ENCODE measurements at regions not wholly inside any gene's neighbourhood (a gene's known extent, or its start where the extent isn't known, plus 50 kb on each side); places are given as distances from the start of the nearest gene placed in this dataset.

DNA sequence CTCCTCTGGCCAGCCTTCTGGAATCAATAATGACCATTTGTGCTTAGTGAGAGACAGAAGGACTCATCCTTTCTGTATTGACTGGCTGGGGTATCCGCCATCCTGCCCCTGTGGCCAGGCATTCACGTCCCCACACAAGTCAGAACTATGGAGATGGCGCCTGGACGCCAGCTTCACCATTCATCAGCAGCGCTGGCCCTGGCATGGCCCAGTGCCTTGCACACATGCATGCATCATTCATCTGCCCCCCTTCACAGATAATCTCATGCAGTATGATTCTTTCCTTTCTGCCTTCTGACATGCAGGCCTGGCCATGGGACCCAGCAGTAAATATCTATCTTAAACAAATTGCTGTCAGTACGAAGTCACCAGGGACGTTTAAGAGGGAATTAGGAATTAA is 114.8 kb upstream of the MKI67 start:
- H3K4me1 ChIP-seq (ENCODE audit: control insufficient read depth in 4 of 4, insufficient read depth in 4 of 4, low read length in 3 of 4), result no peaks in the 10 kb centered on the region
- H3K36me3 ChIP-seq (ENCODE audit: control insufficient read depth in 4 of 4, insufficient read depth in 3 of 4, low read depth in 1 of 4, low read length in 3 of 4), result no peaks in the 10 kb centered on the region
- no peak overlapping the region for H3K27ac ChIP-seq (ENCODE audit: low read depth in 1 of 2, low read length in 2 of 2)
- 90% methylated on average over 7 of the region's 7 CpGs for WGBS
- no peak overlapping the region for H3K9ac ChIP-seq (ENCODE audit: low read depth in 1 of 2, low read length in 2 of 2)
- no peak overlapping the region for H3K4me3 ChIP-seq (ENCODE audit: low read depth in 1 of 3, low read length in 3 of 3)
- H3K9me3 ChIP-seq (ENCODE audit: control insufficient read depth in 4 of 4, low read length in 3 of 4), result no peaks in the 10 kb centered on the region
- TF ChIP-seq REST (IDR thresholded peaks at IDR 0.05) (no peak), YY1 (IDR thresholded peaks at IDR 0.05) (no peak), HNF4A (conservative IDR thresholded peaks at IDR 0.05) (no peak), CTCF (IDR thresholded peaks at IDR 0.05; ENCODE audit: low read depth, low read length, missing input control) (no peak), RAD21 (IDR thresholded peaks at IDR 0.05) (no peak), ATF3 (IDR thresholded peaks at IDR 0.05) (no peak)
- no peak for DNase-seq (ENCODE audit: low spot score)
- H3K27me3 ChIP-seq (ENCODE audit: control insufficient read depth in 4 of 4, insufficient read depth in 4 of 4, low read length in 3 of 4), result peaks cover 0 to 2% (median 0%) of the 10 kb centered on the region in 4 donors

GRCh38 chr10:128242641-128243040 is 116.4 kb upstream of the MKI67 start:
- Histone ChIP-seq H3K4me3 (ENCODE audit: low read depth in 1 of 3, low read length in 3 of 3) (no peak overlapping the region), H3K36me3 (ENCODE audit: control insufficient read depth in 4 of 4, insufficient read depth in 3 of 4, low read depth in 1 of 4, low read length in 3 of 4) (no peaks in the 10 kb centered on the region), H3K27me3 (ENCODE audit: control insufficient read depth in 4 of 4, insufficient read depth in 4 of 4, low read length in 3 of 4) (no peaks in the 10 kb centered on the region), H3K9me3 (ENCODE audit: control insufficient read depth in 4 of 4, low read length in 3 of 4) (no peaks in the 10 kb centered on the region), H3K27ac (ENCODE audit: low read depth in 1 of 2, low read length in 2 of 2) (no peak overlapping the region), H3K9ac (ENCODE audit: low read depth in 1 of 2, low read length in 2 of 2) (no peak overlapping the region), H3K4me1 (ENCODE audit: control insufficient read depth in 4 of 4, insufficient read depth in 4 of 4, low read length in 3 of 4) (no peaks in the 10 kb centered on the region)
- 75% methylated on average over 10 of the region's 10 CpGs for WGBS
- DNase-seq (ENCODE audit: low spot score), result no peak
- TF ChIP-seq ATF3 (IDR thresholded peaks at IDR 0.05) (no peak), JUND (IDR thresholded peaks at IDR 0.05) (no peak), HNF4A (conservative IDR thresholded peaks at IDR 0.05) (no peak), EGR1 (IDR thresholded peaks at IDR 0.05; ENCODE audit: low read depth in 2 of 2) (no peak), FOXA2 (IDR thresholded peaks at IDR 0.05) (no peak), RXRA (IDR thresholded peaks at IDR 0.05) (no peak), CTCF (IDR thresholded peaks at IDR 0.05; ENCODE audit: low read depth, low read length, missing input control) (no peak), YY1 (IDR thresholded peaks at IDR 0.05) (no peak), NR2F2 (IDR thresholded peaks at IDR 0.05) (no peak), SP1 (IDR thresholded peaks at IDR 0.05) (no peak), GABPA (IDR thresholded peaks at IDR 0.05 in 1 of 2, conservative IDR thresholded peaks at IDR 0.05 in 1 of 2) (no peak), HNF4G (IDR thresholded peaks at IDR 0.05) (no peak), REST (IDR thresholded peaks at IDR 0.05) (no peak), RAD21 (IDR thresholded peaks at IDR 0.05) (no peak), FOXA1 (IDR thresholded peaks at IDR 0.05) (no peak)
- TF ChIP-seq, protein P1, sequence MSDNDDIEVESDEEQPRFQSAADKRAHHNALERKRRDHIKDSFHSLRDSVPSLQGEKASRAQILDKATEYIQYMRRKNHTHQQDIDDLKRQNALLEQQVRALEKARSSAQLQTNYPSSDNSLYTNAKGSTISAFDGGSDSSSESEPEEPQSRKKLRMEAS (IDR thresholded peaks at IDR 0.05), result no peak
- TF ChIP-seq, protein P2, sequence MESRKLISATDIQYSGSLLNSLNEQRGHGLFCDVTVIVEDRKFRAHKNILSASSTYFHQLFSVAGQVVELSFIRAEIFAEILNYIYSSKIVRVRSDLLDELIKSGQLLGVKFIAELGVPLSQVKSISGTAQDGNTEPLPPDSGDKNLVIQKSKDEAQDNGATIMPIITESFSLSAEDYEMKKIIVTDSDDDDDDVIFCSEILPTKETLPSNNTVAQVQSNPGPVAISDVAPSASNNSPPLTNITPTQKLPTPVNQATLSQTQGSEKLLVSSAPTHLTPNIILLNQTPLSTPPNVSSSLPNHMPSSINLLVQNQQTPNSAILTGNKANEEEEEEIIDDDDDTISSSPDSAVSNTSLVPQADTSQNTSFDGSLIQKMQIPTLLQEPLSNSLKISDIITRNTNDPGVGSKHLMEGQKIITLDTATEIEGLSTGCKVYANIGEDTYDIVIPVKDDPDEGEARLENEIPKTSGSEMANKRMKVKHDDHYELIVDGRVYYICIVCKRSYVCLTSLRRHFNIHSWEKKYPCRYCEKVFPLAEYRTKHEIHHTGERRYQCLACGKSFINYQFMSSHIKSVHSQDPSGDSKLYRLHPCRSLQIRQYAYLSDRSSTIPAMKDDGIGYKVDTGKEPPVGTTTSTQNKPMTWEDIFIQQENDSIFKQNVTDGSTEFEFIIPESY (IDR thresholded peaks at IDR 0.05), result no peak

Measured in liver (tissue), 8 donors.